SK-N-SH treated with all-trans-retinoic acid at 6 μM for 48 hours (cell line): ENCODE measurements at regions not wholly inside any gene's neighbourhood (a gene's known extent, or its start where the extent isn't known, plus 50 kb on each side); places are given as distances from the start of the nearest gene placed in this dataset.

ENCODE experiments used
- ATAC-seq: fragments of 200-7000 bp; cut with Tn5 transposase; 3 replicates; pipeline ENCODE4 v1.9.1; 2020; ENCODE audit warnings: mild to moderate bottlenecking, moderate library complexity
- ARNTL ChIP-seq: fragments of 450-650 bp; formaldehyde crosslinking; IDR thresholded peaks from 2 replicates; pipeline ENCODE4 v1.5.0; 2020; ENCODE audit warnings: low read depth, mild to moderate bottlenecking, moderate library complexity, borderline replicate concordance
- CREB5 ChIP-seq: fragments of 250-450 bp; sonication (Bioruptor Pico); IDR thresholded peaks from 2 replicates; pipeline ENCODE4 v1.5.1; 2020; ENCODE audit warnings: low read depth, mild to moderate bottlenecking, moderate library complexity
- CSDC2 ChIP-seq: fragments of 250-450 bp; sonication (Bioruptor Pico); IDR thresholded peaks from 2 replicates; pipeline ENCODE4 v1.5.0; 2020; ENCODE audit warnings: mild to moderate bottlenecking, moderate library complexity
- CSRNP3 ChIP-seq: fragments of 250-450 bp; sonication (Bioruptor Pico); IDR thresholded peaks from 2 replicates; pipeline ENCODE4 v1.5.1; 2021; ENCODE audit warnings: mild to moderate bottlenecking, moderate library complexity
- ESRRG ChIP-seq: fragments of 250-450 bp; sonication (Bioruptor Pico); IDR thresholded peaks from 2 replicates; pipeline ENCODE4 v1.6.1; 2021; ENCODE audit warnings: mild to moderate bottlenecking
- GLIS3 ChIP-seq: fragments of 250-450 bp; sonication (Bioruptor Pico); IDR thresholded peaks from 2 replicates; pipeline ENCODE4 v1.5.0; 2020; ENCODE audit warnings: mild to moderate bottlenecking, moderate library complexity
- ISL1 ChIP-seq: fragments of 250-450 bp; sonication (Bioruptor Pico); IDR thresholded peaks from 2 replicates; pipeline ENCODE4 v2.1.2; 2022; ENCODE audit warnings: mild to moderate bottlenecking, moderate library complexity
- PATZ1 ChIP-seq: fragments of 250-450 bp; sonication (Bioruptor Pico); IDR thresholded peaks from 2 replicates; pipeline ENCODE4 v1.8.0; 2020; ENCODE audit warnings: mild to moderate bottlenecking, moderate library complexity, borderline replicate concordance
- POU6F1 ChIP-seq: fragments of 250-450 bp; sonication (Bioruptor Pico); IDR thresholded peaks from 2 replicates; pipeline ENCODE4 v1.8.0; 2021; ENCODE audit warnings: low read depth, mild to moderate bottlenecking, moderate library complexity, borderline replicate concordance
- PPARA ChIP-seq: fragments of 250-450 bp; sonication (Bioruptor Pico); IDR thresholded peaks from 2 replicates; pipeline ENCODE4 v1.5.0; 2020; ENCODE audit warnings: mild to moderate bottlenecking, borderline replicate concordance
- RARB ChIP-seq: fragments of 250-450 bp; sonication (Bioruptor Pico); IDR thresholded peaks from 2 replicates; pipeline ENCODE4 v1.8.0; 2021; ENCODE audit warnings: mild to moderate bottlenecking, moderate library complexity
- SNAI2 ChIP-seq: fragments of 250-450 bp; sonication (Bioruptor Pico); IDR thresholded peaks from 2 replicates; pipeline ENCODE4 v1.5.0; 2020; ENCODE audit warnings: mild to moderate bottlenecking, moderate library complexity
- TCF4 ChIP-seq: fragments of 250-450 bp; sonication (Bioruptor Pico); IDR thresholded peaks from 2 replicates; pipeline ENCODE4 v1.8.0; 2021; ENCODE audit warnings: mild to moderate bottlenecking, moderate library complexity, borderline replicate concordance
- TOX ChIP-seq: fragments of 250-450 bp; sonication (Bioruptor Pico); IDR thresholded peaks from 2 replicates; pipeline ENCODE4 v1.8.0; 2021; ENCODE audit warnings: mild to moderate bottlenecking, moderate library complexity, borderline replicate concordance
- TSHZ2 ChIP-seq: fragments of 250-450 bp; sonication (Bioruptor Pico); IDR thresholded peaks from 2 replicates; pipeline ENCODE4 v1.5.0; 2020; ENCODE audit warnings: mild to moderate bottlenecking, moderate library complexity
- ZC3H10 ChIP-seq: fragments of 250-450 bp; sonication (Bioruptor Pico); IDR thresholded peaks from 2 replicates; pipeline ENCODE4 v1.5.1; 2021; ENCODE audit warnings: mild to moderate bottlenecking, moderate library complexity
- ZFP3 ChIP-seq: fragments of 250-450 bp; sonication (Bioruptor Pico); IDR thresholded peaks from 2 replicates; pipeline ENCODE4 v1.5.0; 2020; ENCODE audit warnings: mild to moderate bottlenecking, moderate library complexity
- ZFP30 ChIP-seq: fragments of 450-650 bp; formaldehyde crosslinking; IDR thresholded peaks from 2 replicates; pipeline ENCODE4 v1.5.0; 2022; ENCODE audit warnings: mild to moderate bottlenecking, moderate library complexity
- ZNF565 ChIP-seq: fragments of 450-650 bp; formaldehyde crosslinking; conservative IDR thresholded peaks from 2 replicates; pipeline ENCODE4 v1.5.0; 2020; ENCODE audit warnings: low read depth, mild to moderate bottlenecking, moderate library complexity
- ZNF70 ChIP-seq: fragments of 450-650 bp; formaldehyde crosslinking; IDR thresholded peaks from 2 replicates; pipeline ENCODE4 v1.5.0; 2020; ENCODE audit warnings: mild to moderate bottlenecking, moderate library complexity
- ZNF8 ChIP-seq: fragments of 450-650 bp; formaldehyde crosslinking; IDR thresholded peaks from 2 replicates; pipeline ENCODE4 v1.5.0; 2020; ENCODE audit warnings: mild to moderate bottlenecking, moderate library complexity

- TF ChIP-seq TOX (no peak), CSDC2 (CRISPR knock-in tag) (no peak), TCF4 (CRISPR knock-in tag) (no peak), ZFP30 (CRISPR knock-in tag) (no peak), ISL1 (CRISPR knock-in tag) (no peak)
- TF ChIP-seq, all 23 proteins: peak for 0
Observed at GRCh38 chr22:22098457-22099193, 116.0 kb upstream of the TOP3B start (continued).

- TF ChIP-seq CREB5: no peak
- TF ChIP-seq, all 23 proteins: peak for 0
- no peak for ATAC-seq
Observed at GRCh38 chr22:22097727-22098228, 115.2 kb upstream of the TOP3B start.

- ATAC-seq: no peak
- TF ChIP-seq SNAI2 (CRISPR knock-in tag): no peak
- TF ChIP-seq ZFP3: no peak
- TF ChIP-seq PATZ1 (CRISPR knock-in tag): no peak
- TF ChIP-seq ISL1 (CRISPR knock-in tag): no peak
- TF ChIP-seq TSHZ2 (CRISPR knock-in tag): no peak
- no peak for TF ChIP-seq ZC3H10 (CRISPR knock-in tag)
- TF ChIP-seq CSRNP3 (CRISPR knock-in tag): no peak
Observed at GRCh38 chr22:22094921-22095320, 112.3 kb upstream of the TOP3B start.

- no peak for TF ChIP-seq POU6F1
- no peak for TF ChIP-seq ZC3H10 (CRISPR knock-in tag)
- TF ChIP-seq ZNF565: no peak
- no peak for TF ChIP-seq CSRNP3 (CRISPR knock-in tag)
- TF ChIP-seq CSDC2 (CRISPR knock-in tag): no peak
- no peak for TF ChIP-seq SNAI2 (CRISPR knock-in tag)
- no peak for TF ChIP-seq CREB5
- TF ChIP-seq ARNTL (CRISPR knock-in tag): no peak
- no peak for TF ChIP-seq ZFP30 (CRISPR knock-in tag)
- TF ChIP-seq GLIS3 (CRISPR knock-in tag): no peak
- no peak for TF ChIP-seq RARB (CRISPR knock-in tag)
- no peak for TF ChIP-seq PPARA (CRISPR knock-in tag)
- TF ChIP-seq ZNF8: no peak
- no peak for TF ChIP-seq ESRRG (CRISPR knock-in tag)
- TF ChIP-seq PATZ1 (CRISPR knock-in tag): no peak
- no peak for TF ChIP-seq TCF4 (CRISPR knock-in tag)
- no peak for TF ChIP-seq ISL1 (CRISPR knock-in tag)
- no peak for TF ChIP-seq ZFP3
- TF ChIP-seq ZNF70 (CRISPR knock-in tag): no peak
- ATAC-seq: no peak
Observed at GRCh38 chr22:22094514-22094913, 111.9 kb upstream of the TOP3B start.
